GM23248 (cell line): ENCODE measurements at regions not wholly inside any gene's neighbourhood (a gene's known extent, or its start where the extent isn't known, plus 50 kb on each side); places are given as distances from the start of the nearest gene placed in this dataset.

Source experiments
- EZH2 ChIP-seq: fragments of 200-600 bp; sonication (generic); IDR thresholded peaks from 2 replicates; pipeline ENCODE4 v1.6.1; 2018; ENCODE audit warnings: antibody characterized with exemption, mild to moderate bottlenecking; ENCODE audit not compliant: insufficient read depth, poor library complexity, severe bottlenecking
- EZH2phosphoT487 ChIP-seq: fragments of 200-600 bp; sonication (generic); IDR thresholded peaks from 2 replicates; pipeline ENCODE4 v1.6.1; 2018; ENCODE audit warnings: antibody characterized with exemption, moderate library complexity, mild to moderate bottlenecking, low read depth; ENCODE audit not compliant: insufficient read depth

DNA sequence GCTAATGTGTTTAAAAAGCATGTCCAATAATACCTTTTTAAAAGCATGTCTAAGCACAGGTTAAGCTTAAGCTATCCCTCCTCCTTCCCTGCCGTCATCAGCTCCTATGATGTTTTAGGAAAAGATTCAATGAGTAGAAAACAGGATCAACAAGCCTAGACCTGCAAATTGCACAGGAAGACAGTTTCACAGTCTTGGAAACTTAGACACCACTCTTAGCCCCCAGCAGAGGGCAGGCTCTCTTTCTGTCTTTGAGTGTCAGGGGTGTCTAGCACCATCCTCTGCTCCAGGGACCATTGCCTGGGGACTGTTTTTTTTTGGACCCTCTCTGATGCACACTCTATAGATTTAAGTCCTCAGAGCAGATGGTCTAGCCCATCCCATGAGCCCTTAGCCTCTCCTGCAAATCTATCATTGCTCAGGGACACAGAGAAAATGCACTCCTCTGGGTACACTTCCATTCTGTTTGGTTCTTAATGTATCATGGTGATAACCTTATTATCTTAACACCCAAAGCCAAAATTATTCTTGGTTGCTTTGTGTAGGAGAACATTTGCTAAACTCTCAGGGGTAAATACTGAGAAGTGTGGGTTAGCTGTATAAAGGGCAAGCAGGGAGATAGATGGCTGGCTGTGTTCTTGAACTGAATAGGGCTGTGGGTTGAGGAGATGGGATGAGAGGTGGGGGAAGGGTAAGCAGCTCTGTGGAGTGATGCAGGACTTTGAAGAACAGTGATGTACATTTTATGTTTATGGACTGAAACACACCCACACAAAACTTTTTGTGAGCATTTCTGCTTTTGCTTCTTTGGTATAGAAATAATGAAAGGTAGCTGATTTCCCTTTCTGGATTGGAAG lies 259.9 kb upstream of the DDHD1 start:
- TF ChIP-seq EZH2 (no peak), EZH2phosphoT487 (no peak)
